Cardiac fibroblast (primary cell): ENCODE measurements at regions not wholly inside any gene's neighbourhood (a gene's known extent, or its start where the extent isn't known, plus 50 kb on each side); places are given as distances from the start of the nearest gene placed in this dataset.

Experiments used
- DNase-seq, 2 donors: peaks; one replicate each; pipeline versions ENCODE4 v3.0.0 to v3.0.0-alpha.2; 2010; ENCODE audit warnings: low read depth in 2 of 2
- H3K4me3 ChIP-seq, 2 donors: replicated peaks in 1 of 2; 1 replicate in 1 of 2; 2 replicates in 1 of 2; pipeline ENCODE4 v1.5.1; 2011; ENCODE audit warnings: low read depth in 2 of 2, low read length in 2 of 2, mild to moderate bottlenecking in 2 of 2, moderate library complexity in 1 of 2
- CTCF ChIP-seq: IDR thresholded peaks from one replicate; pipeline ENCODE4 v1.5.1; 2011; ENCODE audit warnings: low read depth, mild to moderate bottlenecking, low read length, inconsistent platforms

- no peak for DNase-seq
These were observed 185.4 kb upstream of the AJAP1 start for GRCh38 chr1:4468804-4469514.

GRCh38 chr1:4476394-4476793 lies 178.0 kb upstream of the AJAP1 start:
- DNase-seq, result no peak
- H3K4me3 ChIP-seq, result no peak overlapping the region
- TF ChIP-seq CTCF, result no peak

More at GRCh38 chr1:4468804-4469514, 185.4 kb upstream of the AJAP1 start:
- no peak overlapping the region for H3K4me3 ChIP-seq
- no peak for TF ChIP-seq CTCF

GRCh38 chr1:4481451-4481850 lies 173.0 kb upstream of the AJAP1 start:
- DNase-seq, result no peak
- no peak overlapping the region for H3K4me3 ChIP-seq
- no peak for TF ChIP-seq CTCF

- no peak for TF ChIP-seq CTCF
- no peak overlapping the region for H3K4me3 ChIP-seq
- DNase-seq, result no peak
These were observed 171.9 kb upstream of the AJAP1 start for GRCh38 chr1:4482526-4482925.

GRCh38 chr1:4483021-4483625 lies 171.3 kb upstream of the AJAP1 start:
- no peak for TF ChIP-seq CTCF
- no peak for DNase-seq

GRCh38 chr1:4485398-4485797 lies 169.0 kb upstream of the AJAP1 start:
- DNase-seq, result no peak
- TF ChIP-seq CTCF, result no peak

More at GRCh38 chr1:4483021-4483625, 171.3 kb upstream of the AJAP1 start:
- H3K4me3 ChIP-seq, result no peak overlapping the region

More at GRCh38 chr1:4485398-4485797, 169.0 kb upstream of the AJAP1 start:
- no peak overlapping the region for H3K4me3 ChIP-seq
